CD4-positive, alpha-beta T cell treated with Interleukin-1 beta for 1 hour (primary cell): ENCODE measurements at regions not wholly inside any gene's neighbourhood (a gene's known extent, or its start where the extent isn't known, plus 50 kb on each side); places are given as distances from the start of the nearest gene placed in this dataset.
"Not testable (repeated sequence)": the region's sequence is repeated elsewhere in the genome, so short reads cannot be mapped to it uniquely, and the experiment has no call there.

Source experiments
- DNase-seq, 2 donors: peaks; one replicate each; pipeline ENCODE4 v3.0.0-alpha.2; 2020 to 2022

DNA sequence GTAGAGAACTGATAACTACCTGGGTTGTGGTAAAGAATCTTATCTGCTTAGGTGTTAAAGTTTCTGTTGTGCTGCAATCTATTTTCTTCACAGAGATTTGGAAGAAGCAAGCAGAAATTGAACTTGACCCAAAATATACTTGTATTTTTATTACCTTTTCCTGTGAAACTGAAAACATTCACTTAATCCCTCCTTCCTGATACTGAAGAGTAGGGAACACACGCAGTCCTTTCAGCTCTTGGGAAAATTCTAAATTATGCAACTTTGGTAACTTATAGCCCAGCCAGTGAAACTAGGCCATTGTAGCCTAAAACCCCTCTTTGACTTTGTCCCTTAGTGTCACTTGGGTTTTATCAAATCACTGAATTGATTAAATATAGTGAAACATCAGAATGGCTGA is 128.4 kb upstream of the MEIS1 start:
- DNase-seq = no peak

DNA sequence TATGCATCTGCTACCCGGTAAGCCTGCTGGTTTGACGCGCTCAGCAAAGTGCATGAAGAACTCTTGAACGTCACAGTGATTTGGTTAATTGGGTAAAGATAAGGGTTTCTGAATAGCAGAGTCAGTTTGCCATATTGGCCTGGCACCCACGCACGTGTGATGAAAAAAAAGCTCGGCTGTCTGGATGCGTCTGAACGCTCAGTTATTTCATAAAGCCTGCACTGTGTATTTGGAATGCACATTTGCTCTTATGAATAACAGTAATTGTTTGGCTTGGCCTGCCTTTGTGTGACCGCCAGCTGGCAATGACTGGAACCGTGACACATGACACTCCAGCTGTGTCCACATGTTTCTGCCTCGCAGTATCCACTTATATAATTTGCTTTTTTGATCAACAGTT is 129.2 kb upstream of the MEIS1 start:
- no peak for DNase-seq

DNA sequence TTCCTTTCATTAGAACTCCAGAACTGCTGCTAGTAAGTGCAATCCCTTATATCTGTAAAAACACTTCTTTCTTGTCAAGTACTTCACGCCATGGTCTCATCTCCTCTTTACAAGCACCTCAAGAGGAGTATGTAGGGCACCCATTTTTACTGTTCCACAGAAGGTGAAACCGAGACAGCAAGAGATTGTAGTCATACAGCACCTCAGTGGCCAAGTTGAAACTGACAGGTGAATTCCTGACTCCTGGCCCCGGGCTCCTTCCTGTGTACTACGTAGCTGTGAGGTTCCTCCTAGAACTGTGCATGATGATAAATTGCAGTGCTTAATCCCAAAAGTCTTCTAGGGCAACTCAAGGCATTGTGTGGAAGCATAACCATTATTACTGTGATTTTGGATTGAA is 131.5 kb upstream of the MEIS1 start:
- DNase-seq = no peak

DNA sequence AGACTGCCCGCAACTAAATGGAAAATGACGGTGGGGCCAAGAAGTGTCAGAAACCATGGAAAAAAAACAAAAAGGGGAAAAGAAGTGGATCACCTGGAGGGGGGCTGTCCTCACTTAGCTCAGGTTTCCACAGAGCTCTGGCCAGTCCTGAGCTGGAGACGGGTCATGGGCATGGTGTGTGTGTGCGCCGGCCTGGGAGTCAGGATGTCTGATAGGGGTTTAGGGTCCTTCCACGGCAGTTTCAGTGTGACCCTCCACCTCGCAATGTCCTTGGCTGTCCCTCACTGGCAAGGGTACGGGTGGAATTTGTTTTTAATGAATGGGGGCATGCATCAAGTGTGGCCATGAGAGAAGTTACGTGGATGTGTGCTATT is 133.2 kb upstream of the MEIS1 start:
- DNase-seq = no peak

DNA sequence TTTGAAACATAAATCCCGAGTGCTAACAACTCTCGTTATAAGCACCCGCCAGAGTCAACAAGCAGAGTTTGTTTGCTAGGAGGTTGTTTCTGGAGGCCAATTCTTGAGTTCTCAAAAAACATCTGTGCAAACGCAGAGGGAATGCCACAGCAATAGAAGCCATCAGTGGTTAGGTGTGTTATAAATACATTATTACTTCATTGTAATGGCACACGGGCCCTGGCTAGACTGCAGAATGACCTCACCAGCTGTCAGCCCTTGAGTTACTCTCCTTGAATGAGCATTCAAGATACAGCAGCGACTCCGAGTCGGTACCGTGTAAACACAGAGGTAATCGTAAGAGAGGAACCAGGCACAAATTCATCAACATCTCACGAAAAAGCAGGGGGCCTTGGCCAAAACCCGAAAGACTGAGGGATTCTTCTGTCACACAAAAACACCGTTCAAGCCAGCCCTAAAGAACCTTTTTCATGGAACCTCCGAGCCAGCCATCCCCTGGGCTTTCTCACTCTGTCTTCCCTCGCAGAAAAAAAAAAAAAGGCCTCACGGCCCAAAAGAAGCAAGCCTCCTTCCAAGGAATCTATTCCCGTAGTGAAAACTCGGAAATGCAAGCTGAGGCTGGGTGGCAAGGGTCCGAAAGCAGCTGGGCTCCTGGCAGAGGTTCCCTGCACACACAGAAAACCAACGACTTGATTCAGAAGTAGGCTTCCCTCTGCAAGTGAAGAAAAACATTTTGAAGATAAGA is 133.7 kb upstream of the MEIS1 start:
- DNase-seq = no peak

DNA sequence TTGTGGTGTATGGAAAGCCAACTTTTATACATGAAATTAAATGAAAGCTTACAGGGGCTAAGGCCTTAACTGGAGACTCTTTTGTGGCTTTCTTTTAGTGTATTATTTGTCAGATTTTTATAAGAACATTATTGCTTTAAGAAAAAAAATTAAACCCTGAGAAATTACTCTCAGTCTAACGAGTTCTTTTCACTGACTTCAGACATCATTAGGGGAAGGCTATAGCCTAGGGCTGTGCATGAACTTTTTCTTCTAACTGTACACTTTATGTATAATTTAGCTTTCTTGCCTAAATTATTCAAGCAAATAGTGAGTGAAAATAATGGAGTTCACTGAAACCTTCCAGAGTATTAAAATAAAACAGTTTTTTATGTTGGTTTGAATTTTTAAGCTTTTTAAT is 151.1 kb upstream of the MEIS1 start:
- DNase-seq = no peak

DNA sequence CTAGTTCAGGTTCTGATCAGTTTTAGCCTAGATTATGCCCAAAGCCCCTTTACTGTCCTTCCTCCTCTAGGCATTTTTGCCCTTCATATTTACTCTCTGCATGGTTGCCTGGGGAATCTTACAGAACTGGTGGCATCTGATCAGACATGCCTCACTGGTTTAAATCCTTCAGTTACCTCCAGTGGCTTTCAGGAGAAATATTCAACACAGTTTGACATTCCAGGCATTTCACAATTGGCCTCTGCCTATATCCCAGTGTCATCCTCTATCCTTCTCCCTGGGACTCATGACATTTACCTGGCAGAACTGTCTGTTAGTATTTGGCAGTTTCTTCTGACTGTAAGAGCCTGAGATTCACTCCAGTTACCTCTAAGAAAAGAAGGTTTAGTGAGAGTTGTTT is 152.9 kb upstream of the MEIS1 start:
- DNase-seq = no peak

DNA sequence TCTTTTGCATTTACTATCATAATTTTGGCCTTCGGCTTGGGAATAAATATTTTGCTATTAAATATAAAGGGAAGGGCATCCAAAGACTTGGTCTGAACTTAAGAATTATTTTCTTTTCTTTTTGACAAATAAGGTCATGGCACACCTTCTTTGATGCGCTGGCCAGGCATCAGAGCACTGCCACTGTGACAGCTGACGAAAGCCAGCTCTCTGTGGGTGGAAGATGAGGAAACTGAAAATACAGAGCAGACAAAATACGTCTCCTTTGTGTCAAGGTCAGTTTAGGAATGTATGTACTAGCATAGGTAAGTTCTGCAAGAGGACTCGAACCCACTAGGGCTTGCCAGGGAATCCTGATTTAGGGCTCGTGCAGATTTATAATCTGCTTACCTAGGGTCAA is 155.9 kb upstream of the MEIS1 start:
- DNase-seq = no peak

DNA sequence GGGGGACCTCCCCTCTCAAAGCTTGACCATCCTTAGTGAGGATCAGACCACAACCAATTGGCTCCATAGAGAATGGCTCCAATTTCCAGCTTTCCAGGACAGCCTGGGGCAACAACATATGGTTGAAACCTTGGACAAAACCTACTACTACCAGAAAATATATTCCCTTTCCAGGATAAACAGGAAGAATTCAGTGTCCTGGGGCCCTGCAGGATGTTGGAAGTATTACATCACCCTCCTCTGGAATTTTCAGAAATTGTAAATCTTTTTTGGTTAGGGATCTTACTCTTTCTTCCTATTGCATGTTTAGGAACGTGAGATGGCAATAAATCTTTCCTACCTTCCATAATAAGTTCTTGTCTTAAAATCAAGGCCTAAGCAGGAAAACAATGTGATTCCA is 158.9 kb upstream of the MEIS1 start:
- DNase-seq = no peak

DNA sequence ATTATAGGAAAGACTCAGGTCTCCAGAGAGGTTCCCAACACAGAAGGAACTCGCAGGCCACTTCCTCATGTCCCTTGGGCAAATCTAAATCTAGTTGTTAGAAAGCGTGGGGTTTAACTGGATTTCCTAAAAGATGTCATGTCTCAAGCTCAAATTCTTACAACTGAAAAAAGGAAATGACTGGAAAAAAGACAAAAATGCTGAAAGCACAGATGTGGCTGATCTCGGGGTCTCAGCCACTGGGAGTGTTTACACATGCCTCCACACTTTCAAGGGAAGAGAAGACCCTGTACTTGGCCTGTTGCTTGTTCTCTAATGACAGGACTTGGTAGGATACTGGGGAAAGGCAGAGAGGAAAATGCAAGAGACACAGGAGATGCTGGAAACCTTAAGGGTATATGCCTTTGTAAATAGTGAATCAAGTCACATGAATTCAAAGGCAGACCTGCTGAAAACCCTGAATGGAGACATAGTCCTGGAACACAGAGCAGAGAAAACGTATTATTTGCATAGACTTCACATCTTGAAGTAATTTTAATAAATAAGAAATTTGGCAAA is 160.9 kb upstream of the MEIS1 start:
- no peak for DNase-seq

DNA sequence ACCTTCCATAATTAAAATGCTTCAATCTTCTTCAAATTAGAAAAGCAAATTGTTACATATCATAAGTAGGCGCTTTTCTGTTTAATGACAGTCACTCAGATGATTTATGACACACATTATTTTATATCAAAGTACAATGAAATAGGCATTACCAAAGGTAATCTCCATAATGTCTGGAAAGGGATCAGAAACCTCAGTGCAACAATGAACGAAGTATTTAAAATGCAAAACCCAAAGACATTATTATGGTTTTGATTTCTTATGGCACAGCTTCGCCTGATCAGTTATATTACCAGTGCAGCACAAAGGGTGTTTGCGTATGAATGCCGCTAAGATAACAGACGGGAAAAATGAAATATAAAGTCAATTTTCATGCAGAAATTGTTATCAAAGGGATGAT is 162.2 kb upstream of the MEIS1 start:
- no peak for DNase-seq

DNA sequence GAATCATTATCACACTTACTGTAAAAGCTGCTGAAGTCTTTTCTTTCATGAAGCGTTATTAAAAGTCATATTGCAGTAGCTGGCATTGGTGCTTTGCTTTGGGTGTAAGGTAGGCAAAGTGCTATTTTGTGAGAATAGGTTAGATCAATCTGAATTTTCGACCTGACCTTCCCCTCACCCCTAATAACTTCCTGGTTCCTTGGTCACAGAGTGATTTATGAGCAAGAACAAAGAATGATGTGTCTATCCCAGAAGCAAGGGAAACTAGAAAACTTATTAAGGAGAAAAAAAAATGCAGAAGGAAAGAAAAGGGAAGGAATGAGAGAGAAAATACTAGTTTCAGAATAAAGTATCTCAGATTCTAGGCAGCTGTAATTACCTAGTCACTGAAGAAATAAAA is 163.1 kb upstream of the MEIS1 start:
- DNase-seq = no peak

DNA sequence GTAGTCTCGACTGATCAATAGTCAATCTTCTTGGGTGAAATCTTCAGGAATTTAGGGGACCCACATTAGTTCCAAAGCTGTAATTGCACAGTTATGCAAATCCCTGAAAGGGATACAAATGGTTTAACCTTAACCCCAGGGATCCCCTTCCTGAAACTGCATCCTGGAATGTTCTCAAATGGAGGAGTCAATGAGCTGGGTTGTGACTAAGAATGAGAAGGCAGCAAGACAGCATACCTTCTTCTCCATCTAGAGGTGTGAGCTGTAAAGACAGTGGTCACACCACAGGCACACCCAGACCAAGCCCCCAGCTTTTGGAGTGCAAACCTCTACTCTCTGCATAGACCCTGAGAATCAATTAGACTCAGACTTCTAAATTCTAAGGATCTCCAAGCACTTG is 164.7 kb upstream of the MEIS1 start:
- DNase-seq = no peak

DNA sequence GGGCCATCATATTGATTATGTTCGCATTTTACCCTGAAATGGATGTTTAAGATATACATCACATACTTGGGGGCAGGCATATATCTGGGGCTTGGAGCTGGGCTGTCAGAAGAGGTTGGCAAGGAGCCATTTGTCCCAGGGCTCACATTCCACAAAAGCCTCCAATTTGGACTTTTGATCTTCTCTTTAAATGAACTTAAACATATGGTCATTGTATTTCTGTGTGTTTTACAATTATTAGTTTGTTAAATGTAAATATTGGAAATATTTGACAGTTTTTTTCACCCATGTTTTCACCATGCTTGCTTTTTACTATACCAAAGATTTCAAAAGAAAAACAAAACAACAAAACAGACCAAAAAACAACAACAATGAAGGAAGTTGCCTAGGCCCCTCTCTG is 165.8 kb upstream of the MEIS1 start:
- DNase-seq = no peak

DNA sequence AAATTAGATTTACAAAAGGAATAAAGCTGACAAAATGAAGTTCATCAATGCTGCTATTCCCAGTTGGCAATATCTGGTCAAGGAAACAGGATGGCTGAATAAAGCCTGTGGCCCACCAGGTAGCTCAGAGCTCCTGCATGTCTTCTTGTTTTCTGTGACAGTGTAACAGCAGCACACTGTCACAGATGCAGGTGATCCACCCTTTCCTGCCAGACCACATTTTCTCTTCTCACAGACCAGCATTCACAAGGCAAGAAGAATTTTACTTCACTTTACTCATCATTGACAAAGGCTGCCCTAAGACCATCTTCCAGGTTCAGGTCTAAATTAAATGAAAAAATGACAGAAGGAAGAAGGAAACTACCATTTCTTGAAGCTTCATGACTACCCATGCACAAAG is 166.2 kb upstream of the MEIS1 start:
- no peak for DNase-seq

DNA sequence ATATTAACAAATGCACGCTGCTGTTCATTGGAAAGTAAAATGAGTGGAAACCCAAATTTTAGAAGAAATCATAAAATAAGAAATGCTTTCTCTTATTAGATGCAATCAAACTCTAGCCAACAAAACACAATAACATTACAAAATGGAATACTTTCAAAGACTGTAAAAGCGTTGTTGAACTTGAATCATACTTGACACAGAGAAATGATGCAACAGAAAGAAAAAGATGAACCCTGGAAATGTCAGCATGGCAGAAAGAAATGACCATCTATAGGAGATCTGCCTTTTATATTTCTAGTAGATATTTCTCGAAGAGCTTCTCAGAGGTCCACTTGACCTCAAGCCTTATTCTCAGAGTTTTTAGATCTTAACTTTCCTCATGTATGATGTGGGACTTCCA is 170.6 kb upstream of the MEIS1 start:
- DNase-seq = no peak

DNA sequence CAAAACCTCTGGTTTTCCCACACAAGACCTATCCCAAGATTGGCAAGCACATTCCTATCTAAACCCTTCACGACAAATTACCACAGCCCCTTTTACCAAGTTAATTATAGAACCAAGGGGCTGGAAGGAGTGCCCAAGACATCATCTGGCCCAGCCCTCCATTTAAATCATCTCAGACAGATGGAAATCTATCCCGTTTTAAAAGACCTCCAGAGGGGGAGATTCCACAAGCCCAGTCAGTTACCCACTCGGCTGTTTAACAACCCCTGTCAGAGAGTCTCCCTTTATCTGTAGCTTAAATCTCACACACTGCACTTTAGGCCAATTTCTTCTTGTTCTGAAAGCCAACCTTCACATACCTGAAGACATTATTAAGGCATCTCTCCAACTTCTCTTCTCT is 179.1 kb upstream of the MEIS1 start:
- no peak for DNase-seq

DNA sequence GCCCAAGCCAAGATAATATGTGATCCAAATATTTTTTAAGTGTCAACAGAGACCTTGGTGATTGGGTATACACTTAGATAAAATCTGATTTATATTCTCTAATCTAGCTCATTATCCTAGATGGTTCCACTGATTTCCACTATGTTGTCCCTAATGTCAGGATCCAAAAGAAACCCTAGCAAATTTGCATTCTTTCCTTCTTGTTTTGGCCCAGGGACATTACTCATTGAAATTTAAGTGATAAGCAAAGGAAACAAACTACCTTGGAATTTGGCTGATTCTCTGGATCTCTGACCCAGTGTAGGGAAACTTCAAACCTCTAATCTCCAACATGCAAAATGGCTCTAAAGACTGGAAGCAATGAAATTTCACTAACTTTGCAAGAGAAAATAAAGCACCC is 179.8 kb upstream of the MEIS1 start:
- DNase-seq = no peak

DNA sequence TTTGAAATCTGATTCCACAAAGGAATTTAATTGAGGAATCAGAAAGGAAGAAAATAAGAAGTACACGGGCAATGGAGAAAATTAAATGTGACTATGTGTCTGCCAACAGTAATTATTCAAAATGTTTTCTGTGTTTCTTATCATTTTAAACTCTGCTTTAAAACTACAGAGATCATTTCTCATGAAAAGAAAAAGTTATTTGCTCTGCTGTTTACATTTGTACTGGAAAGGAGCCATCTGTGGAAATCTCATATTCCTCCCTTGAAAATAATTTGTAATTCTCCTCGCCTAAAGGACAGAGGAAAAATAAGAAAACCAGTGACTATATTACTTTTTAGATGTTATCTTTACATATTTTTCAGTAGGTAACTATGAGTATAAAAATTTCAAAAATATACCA is 181.9 kb upstream of the MEIS1 start:
- no peak for DNase-seq

DNA sequence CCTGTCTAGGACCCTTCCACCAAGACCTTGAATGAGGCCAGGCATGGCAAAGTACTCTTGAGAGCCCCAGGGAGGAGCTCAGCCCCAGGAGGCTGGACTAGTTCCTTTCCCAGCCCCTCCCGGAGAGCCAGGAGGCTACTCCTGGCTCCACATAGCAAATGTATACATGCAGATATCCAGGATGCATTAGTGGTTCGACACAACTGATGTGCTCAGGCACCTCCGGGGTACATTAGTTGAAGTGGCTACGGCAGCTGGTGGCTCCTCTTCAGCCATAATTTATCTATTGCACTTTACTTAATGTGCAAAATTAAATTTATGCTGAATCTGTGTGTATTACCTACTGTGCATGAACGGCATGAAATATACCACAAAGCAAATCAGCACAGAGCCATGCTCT is 182.8 kb upstream of the MEIS1 start:
- DNase-seq = no peak

DNA sequence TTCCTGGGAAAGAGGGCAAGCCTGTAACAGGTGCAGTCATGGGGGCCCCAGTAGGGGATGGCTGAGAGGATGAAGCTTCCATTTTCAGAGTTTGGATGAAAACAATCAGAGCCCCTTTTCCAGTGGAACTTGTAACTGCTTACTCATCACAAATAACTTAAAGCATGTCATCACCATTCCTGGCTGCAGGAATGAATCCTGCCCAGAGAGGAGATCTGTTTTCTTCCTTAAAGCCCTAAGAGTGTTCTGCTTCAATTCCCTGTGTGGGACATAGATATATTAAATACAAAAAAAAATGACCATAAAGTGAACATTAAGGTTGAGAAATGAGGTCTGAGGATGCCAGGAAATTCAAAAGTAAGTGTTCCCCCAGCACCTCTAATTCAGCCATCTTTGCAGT is 183.4 kb upstream of the MEIS1 start:
- no peak for DNase-seq

DNA sequence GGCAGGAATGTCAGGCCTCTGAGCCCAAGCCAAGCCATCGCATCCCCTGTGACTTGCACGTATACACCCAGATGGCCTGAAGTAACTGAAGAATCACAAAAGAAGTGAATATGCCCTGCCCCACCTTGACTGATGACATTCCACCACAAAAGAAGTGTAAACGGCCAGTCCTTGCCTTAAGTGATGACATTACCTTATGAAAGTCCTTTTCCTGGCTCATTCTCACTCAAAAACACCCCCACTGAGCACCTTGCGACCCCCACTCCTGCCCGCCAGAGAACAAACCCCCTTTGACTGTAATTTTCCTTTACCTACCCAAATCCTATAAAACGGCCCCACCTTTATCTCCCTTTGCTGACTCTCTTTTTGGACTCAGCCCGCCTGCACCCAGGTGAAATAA is 185.8 kb upstream of the MEIS1 start:
- not testable (repeated sequence) for DNase-seq

DNA sequence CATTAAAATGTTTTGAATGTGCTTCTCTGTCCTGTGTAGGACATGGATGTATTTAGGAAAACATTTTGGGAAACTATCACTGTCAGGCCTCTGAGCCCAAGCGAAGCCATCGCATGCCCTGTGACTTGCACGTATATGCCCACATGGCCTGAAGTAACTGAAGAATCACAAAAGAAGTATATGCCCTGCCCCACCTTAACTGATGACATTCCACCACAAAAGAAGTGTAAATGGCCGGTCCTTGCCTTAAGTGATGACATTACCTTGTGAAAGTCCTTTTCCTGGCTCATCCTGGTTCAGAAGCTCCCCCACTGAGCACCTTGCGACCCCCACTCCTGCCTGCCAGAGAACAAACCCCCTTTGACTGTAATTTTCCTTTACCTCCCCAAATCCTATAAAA is 191.1 kb upstream of the MEIS1 start:
- not testable (repeated sequence) for DNase-seq

DNA sequence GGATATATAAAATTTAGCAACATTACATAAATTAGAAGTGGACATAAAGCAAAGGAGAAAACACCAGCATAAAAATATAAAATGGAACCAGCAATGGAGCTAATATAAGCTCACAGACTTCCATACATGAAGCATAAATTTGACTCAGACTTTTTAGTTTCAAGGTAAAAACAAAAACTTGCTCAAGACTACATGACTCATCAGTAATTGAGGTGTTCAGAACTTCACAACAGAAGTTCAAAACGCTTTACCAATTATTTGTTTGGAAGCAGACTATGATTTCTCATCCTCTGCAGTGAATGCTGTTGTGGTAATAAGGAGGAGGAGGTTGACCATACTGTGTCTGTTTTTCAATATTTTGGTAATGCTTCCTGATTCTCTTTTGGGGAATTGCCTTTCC is 192.0 kb upstream of the MEIS1 start:
- DNase-seq = not testable (repeated sequence)

DNA sequence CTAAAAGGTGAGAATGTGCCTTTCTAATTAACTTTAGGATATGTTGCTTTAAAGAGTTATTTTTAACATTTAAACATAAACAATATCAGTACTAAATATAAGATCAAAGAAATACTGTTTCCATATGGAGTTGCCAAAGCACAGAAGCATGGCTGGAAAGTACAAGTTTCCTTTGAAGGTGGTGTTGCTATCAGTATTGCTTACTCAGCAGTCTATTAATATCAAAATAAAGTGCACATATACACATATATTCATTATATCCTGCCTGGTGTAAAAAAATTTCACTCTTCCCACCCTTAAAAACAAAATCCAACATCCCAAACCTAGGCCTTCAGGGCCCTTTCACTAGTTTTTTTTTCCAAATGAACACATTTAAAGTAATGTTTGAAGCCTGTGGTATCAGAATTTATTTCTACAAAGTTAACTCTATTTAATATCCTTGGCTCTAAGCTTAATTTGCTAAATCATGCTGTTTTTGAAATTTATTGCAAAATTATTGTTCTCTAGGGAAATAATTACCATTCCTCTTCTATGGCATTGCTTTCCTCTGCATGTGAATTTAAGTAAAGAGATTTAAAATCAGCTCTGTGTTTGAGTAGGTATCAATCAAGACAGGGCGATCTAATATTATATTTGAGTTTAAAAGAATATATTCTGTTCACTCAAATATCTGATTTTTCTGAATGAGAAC is 192.7 kb upstream of the MEIS1 start:
- no peak for DNase-seq
